Upper lobe of left lung (tissue), 6 donors: ENCODE measurements at regions not wholly inside any gene's neighbourhood (a gene's known extent, or its start where the extent isn't known, plus 50 kb on each side); places are given as distances from the start of the nearest gene placed in this dataset.

Experiments used
- ATAC-seq, 2 donors: fragments of 200-7000 bp; cut with Tn5 transposase; one replicate each; pipeline ENCODE4 v1.9.1; 2022; ENCODE audit warnings: mild to moderate bottlenecking in 2 of 2, moderate library complexity in 2 of 2; ENCODE audit not compliant: low FRiP score in 2 of 2
- DNase-seq, 2 donors: peaks; one replicate each; pipeline ENCODE4 v3.0.0-alpha.2; 2019 to 2020
- H3K27ac ChIP-seq, 4 donors: fragments of 200-600 bp; sonication (generic); one replicate each; pipeline ENCODE4 v1.5.1; 2016 to 2019
- H3K27me3 ChIP-seq, 4 donors: fragments of 200-600 bp; sonication (generic); one replicate each; pipeline ENCODE4 v1.5.1; 2017 to 2019
- H3K36me3 ChIP-seq, 4 donors: fragments of 200-600 bp; sonication (generic); one replicate each; pipeline ENCODE4 v1.5.1; 2016 to 2019
- H3K4me1 ChIP-seq, 4 donors: fragments of 200-600 bp; sonication (generic); one replicate each; pipeline ENCODE4 v1.5.1; 2018 to 2019
- H3K4me3 ChIP-seq, 4 donors: fragments of 200-600 bp; sonication (generic); one replicate each; pipeline ENCODE4 v1.5.1; 2017 to 2019; ENCODE audit warnings: mild to moderate bottlenecking in 2 of 4, moderate library complexity in 1 of 4
- H3K9me3 ChIP-seq, 4 donors: fragments of 200-600 bp; sonication (generic); one replicate each; pipeline ENCODE4 v1.5.1; 2018 to 2019
- CTCF ChIP-seq, 6 experiments: fragments of 450-650 bp in 4 of 6; fragments of 200-600 bp in 2 of 6; sonication (generic) in 2 of 6; IDR thresholded peaks; one replicate each; pipeline ENCODE4 v1.5.1; 2016 to 2019; ENCODE audit warnings: antibody characterized with exemption in 6 of 6
- EP300 ChIP-seq, 4 donors: sonication (generic); formaldehyde crosslinking; IDR thresholded peaks; one replicate each; pipeline ENCODE4 v1.5.1; 2017; ENCODE audit warnings: antibody characterized with exemption in 4 of 4, control low read depth in 2 of 4
- POLR2A ChIP-seq, 4 donors: fragments of 450-650 bp; IDR thresholded peaks; one replicate each; pipeline ENCODE4 v1.5.1; 2016 to 2017; ENCODE audit warnings: antibody characterized with exemption in 4 of 4, mild to moderate bottlenecking in 2 of 4
- POLR2AphosphoS5 ChIP-seq, 2 donors: sonication (generic); formaldehyde crosslinking; IDR thresholded peaks; one replicate each; pipeline ENCODE4 v1.5.1; 2017; ENCODE audit warnings: antibody characterized with exemption in 2 of 2
- WGBS, 2 donors: methylation state at CpG; one replicate each; pipeline ENCODE4 v1.1.5; 2017 to 2018; 5-methylcytosine and 5-hydroxymethylcytosine counted together
- donor health status: DM: no; HTN: no; CAD: no; lungs with moderate emphysema.
- donor health status: DM: no; HTN: yes; CAD: no; lungs with severe emphysema.

DNA sequence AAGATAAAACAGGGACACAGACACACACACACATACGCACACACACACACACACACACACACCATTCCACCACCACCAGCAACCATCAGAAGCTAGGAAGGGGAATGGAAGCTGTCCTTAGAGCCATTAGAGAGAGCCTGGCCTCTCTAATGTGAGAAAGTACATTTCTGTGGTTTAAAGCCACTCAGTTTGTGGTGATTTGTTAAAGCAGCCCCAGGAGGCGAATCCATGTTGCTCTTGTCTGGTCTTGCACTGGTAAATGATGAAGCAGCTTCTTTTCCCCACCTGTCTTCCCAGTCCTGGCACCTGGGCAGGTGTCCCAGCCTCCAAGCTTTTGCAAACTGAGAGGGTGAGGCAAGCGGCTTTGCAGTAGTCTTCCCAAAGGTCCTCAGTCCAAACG, 118.9 kb upstream of the KL start:
- no peak overlapping the region for H3K27ac ChIP-seq
- no peaks in the 10 kb centered on the region for H3K27me3 ChIP-seq
- TF ChIP-seq EP300 (IDR thresholded peaks at IDR 0.05) (no peak), POLR2AphosphoS5 (IDR thresholded peaks at IDR 0.05) (no peak)
- ATAC-seq: no peak
- H3K4me3 ChIP-seq: no peak overlapping the region
- no peaks in the 10 kb centered on the region for H3K4me1 ChIP-seq
- no peak for DNase-seq
- no peaks in the 10 kb centered on the region for H3K36me3 ChIP-seq
- no peaks in the 10 kb centered on the region for H3K9me3 ChIP-seq
- 82 to 93% methylated on average over 4 of the region's 4 CpGs for WGBS, 2 donors

DNA sequence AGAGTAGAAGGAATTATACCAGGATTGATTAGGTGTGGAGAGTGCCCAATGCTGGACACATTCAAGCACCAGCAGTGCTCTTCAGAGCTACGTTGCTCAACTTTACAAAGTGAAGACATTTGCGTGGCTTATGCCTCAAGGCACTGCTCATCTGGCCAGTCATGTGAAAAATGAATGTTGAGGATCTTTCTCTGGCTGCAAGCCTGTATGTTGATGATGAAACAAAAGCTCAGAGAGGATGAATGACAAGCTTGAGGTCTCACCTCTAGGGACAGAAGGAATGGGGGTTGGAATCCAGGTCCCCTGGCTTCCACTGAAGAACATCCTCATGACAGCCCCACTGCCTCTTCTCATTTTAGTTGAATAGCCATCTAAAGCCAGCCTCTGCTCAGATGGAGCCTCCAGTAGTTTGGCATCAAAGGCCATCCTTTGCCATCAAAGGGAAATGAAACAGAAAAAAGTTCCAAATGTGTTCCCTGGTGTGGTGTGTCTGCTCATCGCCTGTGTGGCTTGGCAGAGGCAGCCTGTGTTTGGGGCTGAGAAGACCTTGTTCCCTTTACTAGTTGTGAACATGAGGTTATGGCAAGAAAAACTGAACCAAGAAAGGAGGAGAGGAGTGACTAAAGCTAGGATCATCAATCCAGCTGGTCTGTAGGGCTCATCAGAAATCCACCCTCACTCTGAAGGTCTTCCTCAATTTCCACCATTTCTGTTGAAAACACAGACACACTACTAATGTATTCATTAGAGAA, 114.0 kb upstream of the KL start:
- no peak for TF ChIP-seq CTCF (IDR thresholded peaks at IDR 0.05)
- no peak for TF ChIP-seq EP300 (IDR thresholded peaks at IDR 0.05)
- TF ChIP-seq POLR2A (IDR thresholded peaks at IDR 0.05): no peak
- no peak for TF ChIP-seq POLR2AphosphoS5 (IDR thresholded peaks at IDR 0.05)
- no peak for DNase-seq
- H3K4me1 ChIP-seq: no peaks in the 10 kb centered on the region
- 67 to 84% methylated on average over 3 of the region's 3 CpGs for WGBS, 2 donors
- H3K27me3 ChIP-seq: no peaks in the 10 kb centered on the region
- no peaks in the 10 kb centered on the region for H3K36me3 ChIP-seq
- H3K27ac ChIP-seq: peak overlapping the region in 2 of 4 donors; percentile 15 to 32
- peak in 1 of 2 donors; percentile 60 for ATAC-seq
- H3K4me3 ChIP-seq: no peak overlapping the region
- H3K9me3 ChIP-seq: no peaks in the 10 kb centered on the region

GRCh38 chr13:32902874-32903273, 113.3 kb upstream of the KL start:
- H3K36me3 ChIP-seq: no peaks in the 10 kb centered on the region
- DNase-seq (no peak), ATAC-seq (peak in 1 of 2 donors; percentile 89)
- H3K4me1 ChIP-seq: no peaks in the 10 kb centered on the region
- H3K4me3 ChIP-seq: no peak overlapping the region
- H3K27me3 ChIP-seq: no peaks in the 10 kb centered on the region
- 75 to 84% methylated on average over 6 to 8 of the region's 8 CpGs for WGBS, 2 donors
- H3K9me3 ChIP-seq: no peaks in the 10 kb centered on the region
- peak overlapping the region in 1 of 4 donors; percentile 10 for H3K27ac ChIP-seq
- no peak for TF ChIP-seq POLR2AphosphoS5 (IDR thresholded peaks at IDR 0.05)
- no peak for TF ChIP-seq CTCF (IDR thresholded peaks at IDR 0.05)
- TF ChIP-seq POLR2A (IDR thresholded peaks at IDR 0.05): no peak
- no peak for TF ChIP-seq EP300 (IDR thresholded peaks at IDR 0.05)

DNA sequence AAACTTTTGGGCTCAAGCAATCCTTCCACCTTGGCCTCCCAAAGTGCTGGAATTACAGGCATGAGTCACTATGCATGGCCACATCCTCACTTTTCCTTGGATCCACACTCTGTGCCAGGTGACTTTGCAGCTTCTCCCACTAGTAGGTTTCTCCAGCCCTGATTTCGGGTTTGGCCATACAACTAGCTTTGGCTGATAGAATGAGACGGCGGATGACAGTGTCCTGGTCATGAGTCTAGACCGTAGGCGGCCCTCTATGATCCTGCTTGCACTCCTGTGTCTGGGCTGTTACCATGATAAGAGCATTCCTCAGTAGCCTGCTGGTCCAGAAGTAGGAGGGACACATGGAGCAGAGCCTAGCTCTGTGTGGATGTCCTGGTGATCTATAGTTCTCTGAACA, 112.5 kb upstream of the KL start:
- no peaks in the 10 kb centered on the region for H3K36me3 ChIP-seq
- no peak for DNase-seq
- H3K27me3 ChIP-seq: no peaks in the 10 kb centered on the region
- 94 to 100% methylated on average over 3 to 5 of the region's 5 CpGs for WGBS, 2 donors
- no peak overlapping the region for H3K4me3 ChIP-seq
- TF ChIP-seq CTCF (IDR thresholded peaks at IDR 0.05): no peak
- TF ChIP-seq POLR2A (IDR thresholded peaks at IDR 0.05): no peak
- ATAC-seq: peak in 1 of 2 donors; percentile 76
- no peaks in the 10 kb centered on the region for H3K9me3 ChIP-seq
- H3K27ac ChIP-seq: no peak overlapping the region
- H3K4me1 ChIP-seq: no peaks in the 10 kb centered on the region

- Histone ChIP-seq H3K36me3 (no peaks in the 10 kb centered on the region), H3K27ac (no peak overlapping the region), H3K4me3 (no peak overlapping the region), H3K9me3 (no peaks in the 10 kb centered on the region), H3K4me1 (no peaks in the 10 kb centered on the region), H3K27me3 (no peaks in the 10 kb centered on the region)
- ATAC-seq (peak in 1 of 2 donors; percentile 16), DNase-seq (no peak)
- TF ChIP-seq POLR2AphosphoS5 (IDR thresholded peaks at IDR 0.05) (no peak), CTCF (IDR thresholded peaks at IDR 0.05) (no peak), POLR2A (IDR thresholded peaks at IDR 0.05) (no peak), EP300 (IDR thresholded peaks at IDR 0.05) (no peak)
- WGBS, 2 donors: 92 to 95% methylated on average over 2 of the region's 2 CpGs
Observed at GRCh38 chr13:32904266-32904665, 112.0 kb upstream of the KL start.
